Activated CD8-positive, alpha-beta memory T cell treated with anti-CD3 and anti-CD28 coated beads, Interleukin-2, amount 10 ng/mL, durations not matched to agents 7 days and 5 days (primary cell): ENCODE measurements at regions not wholly inside any gene's neighbourhood (a gene's known extent, or its start where the extent isn't known, plus 50 kb on each side); places are given as distances from the start of the nearest gene placed in this dataset.

Experiments
- ATAC-seq: fragments of 150-1000 bp; cut with Tn5 transposase; one replicate; pipeline ENCODE4 v1.10.0; 2021; ENCODE audit warnings: moderate library complexity
- CTCF ChIA-PET: fragments of 350-600 bp; sonication (Branson Sonifier 250); formaldehyde crosslinking; loops from one replicate; lab custom pipeline; 2021; ENCODE audit warnings: antibody characterized with exemption; lab: Charles Lee
- DNase-seq: peaks from one replicate; pipeline ENCODE4 v3.0.0-alpha.2; 2020
- H3K27ac Mint-ChIP-seq: one replicate; pipeline ENCODE4 v1.8.0; 2021; ENCODE audit warnings: mild to moderate bottlenecking, mixed read lengths
- H3K27me3 Mint-ChIP-seq: one replicate; pipeline ENCODE4 v1.8.0; 2021; ENCODE audit warnings: mixed read lengths
- H3K36me3 Mint-ChIP-seq: one replicate; pipeline ENCODE4 v1.8.0; 2021; ENCODE audit warnings: mild to moderate bottlenecking, mixed read lengths
- H3K4me1 Mint-ChIP-seq: one replicate; pipeline ENCODE4 v1.8.0; 2021; ENCODE audit warnings: mixed read lengths
- H3K4me3 Mint-ChIP-seq: one replicate; pipeline ENCODE4 v1.8.0; 2021; ENCODE audit warnings: mild to moderate bottlenecking, moderate library complexity, mixed read lengths
- H3K9me3 Mint-ChIP-seq: one replicate; pipeline ENCODE4 v1.8.0; 2022; ENCODE audit warnings: low read depth, mixed read lengths

DNA sequence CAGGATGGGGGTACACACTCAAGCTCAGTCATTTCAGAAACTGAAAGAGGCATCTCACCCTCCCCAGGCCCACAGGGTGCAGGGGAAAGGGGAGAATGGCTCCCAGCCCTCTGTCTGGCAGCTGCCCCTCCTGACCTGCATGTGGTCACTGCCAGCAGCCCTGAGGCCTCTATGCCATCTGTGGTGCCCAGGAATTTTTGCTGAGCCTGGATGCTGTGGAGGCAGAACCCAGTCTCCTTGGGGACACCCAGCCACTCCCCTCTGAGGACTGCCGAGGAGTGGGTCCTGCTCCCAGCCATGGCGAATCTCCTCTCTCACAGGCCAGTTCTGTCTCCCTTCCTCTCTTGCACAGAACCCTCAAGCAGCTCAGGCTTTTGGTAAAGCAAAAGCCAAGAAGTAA lies 104.0 kb upstream of the ALDH1B1 start:
- CTCF ChIA-PET = no interaction called here
- DNase-seq = peak; percentile 8
- no peak overlapping the region for H3K4me3 Mint-ChIP-seq
- no peak overlapping the region for H3K27ac Mint-ChIP-seq
- ATAC-seq = no peak
- H3K4me1 Mint-ChIP-seq = no peaks in the 10 kb centered on the region
- H3K36me3 Mint-ChIP-seq = no peaks in the 10 kb centered on the region
- peaks cover 8% of the 10 kb centered on the region for H3K27me3 Mint-ChIP-seq
- no peaks in the 10 kb centered on the region for H3K9me3 Mint-ChIP-seq

DNA sequence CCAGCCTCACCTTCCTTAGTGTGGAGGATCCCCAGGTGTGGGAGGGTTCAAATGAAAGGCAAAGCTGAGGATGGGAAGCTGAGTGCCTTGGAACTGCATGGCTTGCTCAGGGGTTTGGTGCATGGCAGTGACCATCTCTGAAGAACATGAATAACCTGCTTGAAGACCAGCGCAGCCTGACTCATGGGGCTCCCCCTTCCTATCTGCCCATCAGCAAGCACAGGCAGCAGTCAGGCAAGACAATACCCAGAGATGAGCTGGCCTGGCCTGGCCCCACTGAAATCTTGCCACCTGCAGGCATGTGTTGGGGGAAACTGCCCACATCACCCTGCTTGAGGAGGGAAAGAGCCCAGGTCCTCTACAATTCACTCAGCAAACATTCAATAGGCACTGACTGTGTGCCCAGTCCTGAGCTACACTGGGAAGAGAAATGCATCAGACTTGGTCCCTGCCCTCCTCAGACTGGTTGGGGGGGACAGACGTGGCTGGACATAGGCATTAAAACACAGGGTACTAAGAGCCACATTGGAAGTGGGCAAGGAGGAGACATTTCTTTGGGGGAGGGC lies 105.0 kb upstream of the ALDH1B1 start:
- H3K36me3 Mint-ChIP-seq = no peaks in the 10 kb centered on the region
- no peak overlapping the region for H3K4me3 Mint-ChIP-seq
- no peak for ATAC-seq
- CTCF ChIA-PET = no interaction called here
- H3K27me3 Mint-ChIP-seq = peaks cover 12% of the 10 kb centered on the region
- DNase-seq = no peak
- H3K9me3 Mint-ChIP-seq = no peaks in the 10 kb centered on the region
- H3K4me1 Mint-ChIP-seq = no peaks in the 10 kb centered on the region
- no peak overlapping the region for H3K27ac Mint-ChIP-seq

DNA sequence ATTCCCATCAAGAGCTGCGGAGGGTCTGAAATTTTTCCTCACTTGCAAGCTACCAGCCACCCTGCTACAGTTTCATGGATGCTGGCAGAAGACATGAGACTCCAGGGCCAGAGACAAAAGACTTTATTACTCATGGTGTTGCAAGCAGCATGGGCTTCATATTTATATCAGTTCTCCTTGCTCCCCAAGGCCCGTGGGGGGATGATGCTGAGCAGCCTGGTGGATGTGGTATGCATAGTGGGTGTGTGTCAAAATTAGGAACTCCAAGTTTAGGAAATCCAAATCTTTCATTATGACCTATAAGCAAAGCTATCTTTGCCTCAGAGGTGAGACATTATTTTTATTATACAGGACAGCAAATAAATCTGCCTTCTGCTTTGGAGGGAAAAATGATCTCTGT lies 105.7 kb upstream of the ALDH1B1 start:
- Mint-ChIP-seq H3K27ac (no peak overlapping the region), H3K9me3 (no peaks in the 10 kb centered on the region), H3K36me3 (no peaks in the 10 kb centered on the region), H3K4me3 (no peak overlapping the region), H3K4me1 (no peaks in the 10 kb centered on the region), H3K27me3 (peaks cover 12% of the 10 kb centered on the region)
- no peak for DNase-seq
- CTCF ChIA-PET = interaction anchor here (0.6 kb wide), 1 partner anchor 226 kb away, joined by 5 read pairs; no protein-coding TSS in a partner anchor
- ATAC-seq = no peak

DNA sequence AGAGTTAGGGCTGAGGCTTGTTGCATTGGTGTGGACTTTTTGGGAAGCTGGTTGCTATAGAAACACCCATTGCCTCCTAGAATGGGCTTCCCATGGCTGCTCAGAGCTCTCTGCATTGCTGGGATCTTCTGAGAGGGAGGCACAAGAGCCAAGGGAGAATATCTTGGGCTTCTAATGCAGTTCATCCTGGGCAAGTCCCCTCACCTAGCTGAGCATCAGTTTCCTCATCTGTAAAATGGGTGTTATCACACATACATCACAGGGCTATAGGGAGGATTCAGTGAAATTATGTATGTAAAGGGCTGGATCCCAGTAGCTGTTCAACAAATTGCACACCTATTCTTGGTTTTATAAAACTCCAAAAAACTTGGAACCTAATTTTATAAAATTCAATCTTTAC lies 106.1 kb upstream of the ALDH1B1 start:
- no peak for DNase-seq

DNA sequence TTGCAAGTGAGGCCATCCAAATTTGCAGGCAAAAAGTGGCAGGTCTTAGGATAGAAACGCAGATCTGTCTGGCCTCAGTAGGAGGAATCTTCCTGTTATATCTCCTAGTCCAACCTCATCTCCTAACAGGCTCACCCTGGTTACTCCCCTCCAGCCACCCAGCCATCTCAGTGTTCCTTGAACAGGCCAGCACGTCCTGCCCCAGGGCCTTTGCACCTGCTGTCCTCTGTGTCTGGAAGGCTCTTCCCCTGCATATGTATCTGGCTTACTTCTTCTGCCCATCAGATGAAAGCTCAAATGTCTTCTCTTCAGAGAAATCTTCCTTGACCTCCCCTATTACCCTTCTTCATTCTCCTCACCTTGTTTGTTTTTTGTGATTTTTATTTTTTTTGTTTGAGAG lies 107.3 kb upstream of the ALDH1B1 start:
- Mint-ChIP-seq H3K27me3 (peaks cover 15% of the 10 kb centered on the region), H3K4me1 (peaks cover 5% of the 10 kb centered on the region), H3K36me3 (no peaks in the 10 kb centered on the region), H3K4me3 (no peak overlapping the region), H3K9me3 (no peaks in the 10 kb centered on the region), H3K27ac (no peak overlapping the region)
- DNase-seq (no peak), ATAC-seq (no peak)
- CTCF ChIA-PET = no interaction called here

More for the DNA sequence above, 106.1 kb upstream of the ALDH1B1 start:
- Mint-ChIP-seq H3K4me1 (no peaks in the 10 kb centered on the region), H3K9me3 (no peaks in the 10 kb centered on the region), H3K36me3 (no peaks in the 10 kb centered on the region), H3K4me3 (no peak overlapping the region), H3K27me3 (peaks cover 12% of the 10 kb centered on the region), H3K27ac (no peak overlapping the region)
- CTCF ChIA-PET = interaction anchor here (0.6 kb wide), 1 partner anchor 225 kb away, joined by 5 read pairs; no protein-coding TSS in a partner anchor
- ATAC-seq = no peak

DNA sequence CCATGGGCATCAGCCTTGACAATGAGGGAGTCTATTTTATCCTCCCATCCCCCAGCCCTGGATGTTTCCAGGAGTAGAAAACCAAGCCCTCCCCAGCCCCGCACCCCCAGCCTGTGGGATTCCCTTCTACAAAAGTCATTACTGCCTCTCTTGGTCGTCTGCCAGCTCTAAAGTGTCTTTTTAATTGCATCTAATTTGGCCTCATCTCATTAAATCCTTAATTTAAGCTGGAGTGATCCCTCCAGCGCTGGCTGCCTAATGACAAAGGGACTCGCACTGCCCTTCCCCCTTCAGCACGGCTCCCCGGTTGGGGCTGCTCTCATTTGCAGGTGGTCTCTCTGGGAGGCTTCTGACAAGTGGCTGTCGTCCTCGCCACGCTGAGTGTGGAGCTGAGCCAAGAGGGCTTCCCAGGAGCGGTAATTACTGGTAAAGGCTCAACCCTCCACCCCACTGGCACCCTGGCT lies 107.9 kb upstream of the ALDH1B1 start:
- no peak overlapping the region for H3K4me3 Mint-ChIP-seq
- CTCF ChIA-PET = no interaction called here

DNA sequence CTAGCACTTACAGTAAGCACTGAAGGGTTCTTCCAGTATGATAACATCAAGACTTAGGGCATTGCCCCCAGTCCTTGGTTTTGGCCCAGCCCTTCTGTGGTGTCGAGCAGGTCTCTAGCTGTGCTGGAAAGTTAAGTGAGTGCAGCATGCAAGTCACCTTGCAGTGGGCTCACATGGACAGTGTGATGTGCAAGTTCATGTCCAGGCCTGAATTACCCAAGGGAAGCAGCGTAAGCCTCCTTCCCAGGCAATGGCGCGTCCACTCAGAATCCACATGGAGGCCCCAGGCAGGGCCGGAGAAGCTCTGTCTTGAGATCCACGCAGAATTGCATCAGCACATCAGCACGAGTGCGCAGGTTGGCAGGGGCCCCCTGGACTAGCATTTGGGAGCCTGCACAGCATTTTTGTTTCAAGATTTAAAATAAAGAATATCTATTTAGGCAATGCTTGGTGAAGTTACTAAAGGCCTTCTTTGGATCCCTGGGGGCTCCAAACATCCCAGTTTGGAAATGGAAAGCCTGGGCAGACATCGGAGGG lies 108.4 kb upstream of the ALDH1B1 start:
- Mint-ChIP-seq H3K4me3 (no peak overlapping the region), H3K27me3 (peaks cover 15% of the 10 kb centered on the region), H3K36me3 (no peaks in the 10 kb centered on the region), H3K4me1 (peaks cover 16% of the 10 kb centered on the region), H3K27ac (no peak overlapping the region), H3K9me3 (no peaks in the 10 kb centered on the region)
- CTCF ChIA-PET = no interaction called here
- no peak for ATAC-seq
- DNase-seq = no peak

More for the DNA sequence above, 107.9 kb upstream of the ALDH1B1 start:
- H3K36me3 Mint-ChIP-seq = no peaks in the 10 kb centered on the region
- peaks cover 11% of the 10 kb centered on the region for H3K4me1 Mint-ChIP-seq
- H3K9me3 Mint-ChIP-seq = no peaks in the 10 kb centered on the region
- H3K27ac Mint-ChIP-seq = no peak overlapping the region
- ATAC-seq = no peak
- H3K27me3 Mint-ChIP-seq = peaks cover 15% of the 10 kb centered on the region
- DNase-seq = no peak

DNA sequence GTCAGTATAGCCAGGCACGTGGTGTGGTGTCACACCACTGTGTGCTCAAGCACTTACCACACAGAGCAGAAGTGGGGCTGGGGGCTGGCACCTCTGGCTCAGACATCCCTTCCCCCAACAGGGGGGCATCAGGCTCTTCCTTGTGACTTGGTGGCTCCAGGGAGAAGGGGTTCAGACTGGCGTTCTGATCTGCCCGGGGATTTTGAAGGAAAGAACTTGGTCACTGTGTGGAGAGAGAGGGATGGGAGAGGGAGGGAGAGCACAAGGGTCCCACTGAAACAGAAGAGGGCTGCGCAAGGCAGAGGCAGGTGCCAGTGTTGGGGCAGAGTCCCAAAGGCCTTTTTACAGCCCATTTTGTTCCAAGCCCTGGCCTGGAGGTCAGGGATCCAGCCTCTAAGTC lies 109.7 kb upstream of the ALDH1B1 start:
- Mint-ChIP-seq H3K27ac (no peak overlapping the region), H3K4me3 (no peak overlapping the region), H3K4me1 (peaks cover 26% of the 10 kb centered on the region), H3K36me3 (no peaks in the 10 kb centered on the region), H3K9me3 (no peaks in the 10 kb centered on the region), H3K27me3 (peaks cover 15% of the 10 kb centered on the region)
- ATAC-seq (no peak), DNase-seq (no peak)
- CTCF ChIA-PET = no interaction called here

DNA sequence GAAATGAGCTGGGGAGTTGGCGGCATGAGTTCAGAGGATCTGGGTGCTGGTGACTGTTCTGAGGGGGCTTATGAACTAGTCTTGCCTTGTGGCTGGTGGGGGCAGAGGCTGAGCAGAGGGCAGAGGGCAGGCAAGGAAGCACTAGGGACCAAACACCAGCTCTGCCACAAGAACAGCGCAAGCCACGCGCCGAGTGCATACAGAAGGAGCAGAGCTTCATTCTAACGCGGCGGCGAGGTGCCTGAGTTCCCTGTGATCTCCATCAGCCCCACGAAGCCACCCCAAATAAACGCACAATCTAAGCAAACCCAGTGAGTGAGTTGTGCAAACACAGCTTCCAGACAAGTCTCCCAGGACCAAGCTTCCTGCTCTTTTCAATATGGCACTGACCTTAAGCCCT lies 110.6 kb upstream of the ALDH1B1 start:
- Mint-ChIP-seq H3K36me3 (no peaks in the 10 kb centered on the region), H3K27me3 (peaks cover 20% of the 10 kb centered on the region), H3K9me3 (no peaks in the 10 kb centered on the region), H3K4me3 (no peak overlapping the region), H3K4me1 (peaks cover 26% of the 10 kb centered on the region), H3K27ac (no peak overlapping the region)
- ATAC-seq = no peak
- no peak for DNase-seq
- CTCF ChIA-PET = no interaction called here

DNA sequence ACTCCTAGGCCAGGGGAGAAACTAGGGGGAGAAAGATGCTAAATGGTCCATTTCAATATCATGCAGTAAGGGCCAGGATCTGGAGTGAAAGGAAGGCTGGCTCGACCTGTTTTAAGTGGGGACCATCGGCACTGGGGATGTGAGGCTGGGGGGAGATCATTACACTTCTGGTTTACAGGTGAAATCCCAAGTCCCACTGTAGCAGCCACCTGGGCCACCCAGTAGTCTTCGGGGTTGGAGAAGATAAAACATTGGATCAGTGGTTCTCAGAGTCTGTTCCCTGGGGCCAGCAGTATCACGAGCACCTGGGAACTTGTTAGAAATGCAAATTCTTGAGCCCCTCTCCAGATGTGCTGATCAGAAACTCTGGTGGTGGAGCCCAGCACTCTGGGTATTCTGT lies 111.3 kb upstream of the ALDH1B1 start:
- ATAC-seq = no peak
- Mint-ChIP-seq H3K36me3 (no peaks in the 10 kb centered on the region), H3K9me3 (no peaks in the 10 kb centered on the region), H3K27me3 (peaks cover 26% of the 10 kb centered on the region), H3K4me1 (peaks cover 26% of the 10 kb centered on the region), H3K4me3 (no peak overlapping the region), H3K27ac (no peak overlapping the region)
- DNase-seq = no peak
- CTCF ChIA-PET = no interaction called here

DNA sequence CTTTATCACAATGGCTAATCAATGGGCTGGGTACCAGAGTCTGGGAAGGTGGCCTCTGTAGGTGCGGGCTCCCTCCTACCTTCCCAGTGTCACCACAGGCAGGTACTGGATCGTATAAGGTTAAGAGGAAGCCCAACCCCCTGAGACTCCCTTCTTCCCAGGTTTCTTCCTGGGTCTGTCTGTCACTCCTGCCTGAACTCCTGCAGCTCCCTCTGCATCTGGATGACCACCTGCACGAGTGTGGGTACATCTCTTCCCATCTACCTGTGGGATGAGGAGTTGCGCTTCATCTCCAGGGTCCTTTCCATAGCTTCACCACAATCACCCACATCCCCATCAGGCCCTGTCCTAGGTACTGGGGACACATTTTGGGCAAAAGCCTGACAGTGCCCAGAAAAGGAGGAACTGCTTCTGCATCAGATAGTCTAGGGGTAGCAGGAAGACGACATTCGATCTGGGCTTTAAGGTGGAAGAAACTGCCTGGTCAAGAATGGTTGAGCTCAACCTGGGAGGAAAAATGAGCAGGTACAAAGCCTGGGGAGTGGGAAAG lies 112.2 kb upstream of the ALDH1B1 start:
- peaks cover 26% of the 10 kb centered on the region for H3K27me3 Mint-ChIP-seq

DNA sequence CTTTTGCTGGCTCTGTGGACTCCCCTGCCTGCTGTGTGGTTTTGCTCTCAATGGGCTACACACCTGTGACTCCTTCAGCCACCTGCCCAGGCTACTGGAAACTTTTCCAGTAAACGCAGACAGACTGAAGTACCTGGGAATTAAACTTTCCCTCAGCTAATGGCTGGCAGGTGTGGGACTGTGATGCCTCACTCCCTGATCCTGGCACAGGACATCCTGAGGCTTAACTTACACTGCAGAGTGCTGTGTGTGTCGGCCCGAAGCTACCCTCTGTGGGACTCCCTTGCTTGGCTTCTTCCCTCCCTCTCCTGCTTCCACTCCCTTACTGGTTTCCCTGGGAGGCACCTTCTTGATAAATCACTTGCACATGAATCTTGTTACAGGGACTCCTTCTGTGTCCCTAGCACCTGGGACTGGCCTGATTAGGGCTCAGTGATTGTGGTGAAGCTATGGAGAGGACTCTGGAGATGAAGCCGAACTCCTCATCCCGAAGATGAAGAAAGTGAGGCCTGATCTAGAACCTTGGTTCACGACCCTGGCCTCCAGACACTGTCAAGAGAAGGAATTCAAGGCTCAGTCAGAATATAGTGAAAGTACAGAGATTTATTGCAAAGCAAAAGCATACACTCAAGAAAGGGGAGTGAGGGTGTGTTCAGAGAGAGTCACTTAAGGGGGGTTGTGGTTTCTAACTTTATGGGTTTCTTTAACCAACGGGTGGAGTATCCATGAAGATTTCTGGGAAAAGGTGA lies 113.4 kb upstream of the ALDH1B1 start:
- DNase-seq = no peak
- peak; percentile 36 for ATAC-seq
- CTCF ChIA-PET = no interaction called here
- Mint-ChIP-seq H3K4me1 (peaks cover 26% of the 10 kb centered on the region), H3K27me3 (peaks cover 25% of the 10 kb centered on the region), H3K9me3 (no peaks in the 10 kb centered on the region), H3K27ac (peak overlapping the region; percentile 56), H3K4me3 (no peak overlapping the region), H3K36me3 (no peaks in the 10 kb centered on the region)

More for the DNA sequence above, 112.2 kb upstream of the ALDH1B1 start:
- ATAC-seq (no peak), DNase-seq (no peak)
- peaks cover 26% of the 10 kb centered on the region for H3K4me1 Mint-ChIP-seq
- H3K4me3 Mint-ChIP-seq = no peak overlapping the region
- no peaks in the 10 kb centered on the region for H3K9me3 Mint-ChIP-seq
- H3K27ac Mint-ChIP-seq = no peak overlapping the region
- no peaks in the 10 kb centered on the region for H3K36me3 Mint-ChIP-seq
- CTCF ChIA-PET = no interaction called here

DNA sequence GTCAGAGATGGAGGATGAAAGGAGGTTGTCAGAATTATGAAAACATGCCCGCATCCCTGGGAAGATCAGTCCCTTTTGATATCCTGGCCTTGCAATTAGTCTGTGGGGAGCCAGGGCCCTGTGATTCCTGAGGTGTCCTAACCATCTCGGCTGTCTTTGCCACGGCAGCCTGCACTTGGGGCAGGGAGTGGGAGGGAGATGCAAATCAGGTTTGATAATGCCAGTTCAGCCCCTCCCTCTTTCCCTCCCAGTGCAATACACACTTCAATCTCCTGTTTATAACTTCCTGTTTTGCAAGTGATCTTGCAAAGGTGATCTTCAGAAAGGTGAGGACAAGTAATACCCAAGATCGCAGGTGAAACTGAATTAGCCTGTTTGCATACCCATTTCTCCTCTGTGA lies 114.0 kb upstream of the ALDH1B1 start:
- peaks cover 26% of the 10 kb centered on the region for H3K4me1 Mint-ChIP-seq
- DNase-seq = peak; percentile 18
- no peak overlapping the region for H3K27ac Mint-ChIP-seq
- H3K9me3 Mint-ChIP-seq = no peaks in the 10 kb centered on the region
- H3K27me3 Mint-ChIP-seq = peaks cover 25% of the 10 kb centered on the region
- no peak overlapping the region for H3K4me3 Mint-ChIP-seq
- CTCF ChIA-PET = no interaction called here
- ATAC-seq = no peak
- H3K36me3 Mint-ChIP-seq = no peaks in the 10 kb centered on the region
